Parathyroid adenoma (tissue), 2 donors: ENCODE measurements at regions not wholly inside any gene's neighbourhood (a gene's known extent, or its start where the extent isn't known, plus 50 kb on each side); places are given as distances from the start of the nearest gene placed in this dataset.

ENCODE experiments used
- H2AFZ ChIP-seq: fragments of 300-600 bp; sonication (generic); one replicate; pipeline ENCODE4 v1.7.0; 2017; ENCODE audit warnings: antibody characterized with exemption, mild to moderate bottlenecking
- H3K27ac ChIP-seq: fragments of 300-600 bp; sonication (generic); one replicate; pipeline ENCODE4 v1.7.0; 2017
- H3K27me3 ChIP-seq: fragments of 300-600 bp; sonication (generic); one replicate; pipeline ENCODE4 v1.7.0; 2017; ENCODE audit warnings: low read length; ENCODE audit not compliant: control insufficient read depth, insufficient read depth
- H3K36me3 ChIP-seq: fragments of 300-600 bp; sonication (generic); one replicate; pipeline ENCODE4 v1.7.0; 2017; ENCODE audit warnings: low read length; ENCODE audit not compliant: control insufficient read depth, insufficient read depth
- H3K4me1 ChIP-seq: fragments of 300-600 bp; sonication (generic); one replicate; pipeline ENCODE4 v1.7.0; 2017; ENCODE audit warnings: control low read depth
- H3K4me2 ChIP-seq: fragments of 300-600 bp; sonication (generic); one replicate; pipeline ENCODE4 v1.7.0; 2017; ENCODE audit warnings: low read length
- H3K4me3 ChIP-seq: fragments of 300-600 bp; sonication (generic); one replicate; pipeline ENCODE4 v1.7.0; 2017; ENCODE audit warnings: low read depth, low read length
- H3K79me2 ChIP-seq: fragments of 300-600 bp; sonication (generic); one replicate; pipeline ENCODE4 v1.7.0; 2017; ENCODE audit warnings: control low read depth
- H3K9ac ChIP-seq: fragments of 300-600 bp; sonication (generic); one replicate; pipeline ENCODE4 v1.7.0; 2017; ENCODE audit warnings: mild to moderate bottlenecking
- H3K9me3 ChIP-seq: fragments of 300-600 bp; sonication (generic); one replicate; pipeline ENCODE4 v1.7.0; 2017; ENCODE audit warnings: low read length; ENCODE audit not compliant: control insufficient read depth
- CTCF ChIP-seq: fragments of 300-600 bp; sonication (generic); IDR thresholded peaks from one replicate; pipeline ENCODE4 v1.7.0; 2017; ENCODE audit warnings: antibody characterized with exemption, mild to moderate bottlenecking
- donor health status: primary hyperparathyroidism.

DNA sequence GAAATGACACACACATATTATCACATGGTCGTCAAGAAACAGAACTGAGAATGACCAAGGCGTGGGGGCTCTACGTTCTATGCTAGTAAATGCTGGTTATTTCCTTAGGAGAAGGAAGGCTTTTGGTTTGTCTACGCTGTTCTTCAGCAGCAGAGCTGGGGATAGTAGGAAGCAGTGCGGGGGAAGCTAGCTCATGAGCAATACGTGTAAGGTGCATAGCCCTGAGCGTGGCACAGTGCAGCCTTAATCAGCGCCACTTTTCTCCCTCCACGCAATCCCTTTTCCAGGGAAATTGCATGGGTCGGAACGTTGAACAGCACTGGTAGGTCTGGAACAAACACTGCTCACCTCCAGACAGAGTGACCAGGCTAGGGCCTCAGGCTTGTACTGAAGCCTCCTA, 199.6 kb upstream of the FBXO11 start:
- Histone ChIP-seq H3K9me3 (no peaks in the 10 kb centered on the region), H3K27ac (no peak overlapping the region), H3K9ac (no peak overlapping the region), H3K27me3 (no peaks in the 10 kb centered on the region), H2AFZ (peak overlapping the region; percentile 75), H3K36me3 (no peaks in the 10 kb centered on the region), H3K4me1 (no peaks in the 10 kb centered on the region), H3K4me3 (no peak overlapping the region), H3K79me2 (no peaks in the 10 kb centered on the region), H3K4me2 (no peak overlapping the region)
- TF ChIP-seq CTCF: no peak

DNA sequence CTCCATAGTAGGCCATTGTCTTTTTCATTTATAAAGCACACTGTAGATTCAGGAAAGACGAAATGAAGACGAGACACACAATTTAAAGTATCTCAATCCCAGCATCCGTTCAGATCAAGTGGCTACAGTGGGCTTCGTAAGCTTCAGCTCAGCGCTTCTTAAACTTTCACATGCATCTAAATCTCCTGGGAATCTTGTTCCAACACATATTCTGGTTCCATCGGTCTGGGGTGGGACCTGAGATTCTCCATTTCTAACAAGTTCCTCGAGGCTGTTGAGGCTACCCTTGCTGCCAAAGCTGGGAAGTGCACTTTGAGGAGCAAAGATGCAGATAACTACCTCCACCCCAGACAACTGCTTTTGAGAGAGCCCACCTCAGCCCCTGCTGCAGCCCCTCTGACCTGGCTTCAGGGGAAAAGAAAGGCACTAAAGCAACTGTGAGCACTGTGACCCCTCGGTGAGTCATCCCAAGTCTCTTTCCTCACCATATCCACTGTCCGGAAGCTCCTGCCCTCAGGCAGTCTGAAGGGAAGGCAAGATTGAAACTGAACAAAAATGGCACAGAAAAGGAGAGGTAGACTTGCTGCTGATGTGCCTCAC, 201.1 kb upstream of the FBXO11 start:
- Histone ChIP-seq H3K9ac (no peak overlapping the region), H3K4me3 (no peak overlapping the region), H3K4me1 (no peaks in the 10 kb centered on the region), H3K9me3 (no peaks in the 10 kb centered on the region), H3K79me2 (no peaks in the 10 kb centered on the region), H3K27me3 (no peaks in the 10 kb centered on the region), H3K36me3 (no peaks in the 10 kb centered on the region), H3K4me2 (no peak overlapping the region), H3K27ac (no peak overlapping the region), H2AFZ (no peak overlapping the region)
- TF ChIP-seq CTCF: no peak

DNA sequence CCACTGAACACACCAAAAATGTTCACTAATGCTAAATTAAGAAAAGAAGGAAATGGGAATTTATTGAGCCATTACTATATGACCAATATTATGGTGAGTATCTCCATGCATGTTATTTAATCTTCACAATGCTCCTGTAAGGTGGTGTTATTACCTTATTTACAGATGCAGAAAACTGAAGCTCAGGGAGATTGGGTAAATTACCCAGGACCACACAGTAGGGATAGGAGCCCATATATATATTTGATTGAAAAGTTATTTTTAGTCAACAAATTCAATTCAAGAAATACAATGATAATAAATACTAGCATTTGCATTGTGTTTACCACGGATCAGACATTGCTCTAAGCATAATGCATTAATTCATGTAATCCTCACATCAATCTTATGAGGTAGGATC, 202.2 kb upstream of the FBXO11 start:
- Histone ChIP-seq H2AFZ (no peak overlapping the region), H3K27ac (no peak overlapping the region), H3K79me2 (no peaks in the 10 kb centered on the region), H3K4me1 (no peaks in the 10 kb centered on the region), H3K4me2 (no peak overlapping the region), H3K27me3 (no peaks in the 10 kb centered on the region), H3K9ac (no peak overlapping the region), H3K36me3 (no peaks in the 10 kb centered on the region), H3K9me3 (no peaks in the 10 kb centered on the region), H3K4me3 (no peak overlapping the region)
- TF ChIP-seq CTCF: no peak

GRCh38 chr2:48109491-48110204, 203.3 kb upstream of the FBXO11 start:
- H2AFZ ChIP-seq: no peak overlapping the region
- H3K9ac ChIP-seq: no peak overlapping the region
- H3K27ac ChIP-seq: no peak overlapping the region
- no peaks in the 10 kb centered on the region for H3K79me2 ChIP-seq
- H3K36me3 ChIP-seq: no peaks in the 10 kb centered on the region
- no peaks in the 10 kb centered on the region for H3K27me3 ChIP-seq
- no peak for TF ChIP-seq CTCF
- no peaks in the 10 kb centered on the region for H3K9me3 ChIP-seq
- H3K4me1 ChIP-seq: no peaks in the 10 kb centered on the region
- no peak overlapping the region for H3K4me2 ChIP-seq
- H3K4me3 ChIP-seq: no peak overlapping the region

DNA sequence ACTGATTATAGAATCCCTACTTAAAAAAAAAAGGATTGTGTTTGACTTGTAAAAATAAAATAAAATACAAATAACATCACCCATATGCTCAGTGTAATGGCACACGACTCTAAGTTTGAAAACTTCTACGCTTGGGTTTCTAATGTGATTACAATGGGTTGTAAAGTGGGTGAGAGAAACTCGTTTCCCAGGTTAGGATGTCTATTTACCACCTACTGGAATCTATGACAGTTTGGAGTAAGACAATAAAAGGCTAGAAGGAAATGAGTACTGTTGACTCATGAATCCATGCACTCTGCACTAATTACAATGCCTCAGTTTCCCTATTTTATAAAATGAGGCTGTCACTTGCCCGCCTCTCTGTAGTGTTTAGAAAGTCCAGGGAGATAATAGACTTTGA, 204.0 kb upstream of the FOXN2 start:
- no peaks in the 10 kb centered on the region for H3K4me1 ChIP-seq
- H3K27me3 ChIP-seq: no peaks in the 10 kb centered on the region
- H3K27ac ChIP-seq: no peak overlapping the region
- TF ChIP-seq CTCF: no peak
- no peaks in the 10 kb centered on the region for H3K36me3 ChIP-seq
- no peak overlapping the region for H3K4me3 ChIP-seq
- H2AFZ ChIP-seq: peak overlapping the region; percentile 94
- H3K79me2 ChIP-seq: no peaks in the 10 kb centered on the region
- H3K9ac ChIP-seq: no peak overlapping the region
- H3K4me2 ChIP-seq: no peak overlapping the region
- no peaks in the 10 kb centered on the region for H3K9me3 ChIP-seq
